ENCODE measurements at regions not wholly inside any gene's neighbourhood (a gene's known extent, or its start where the extent isn't known, plus 50 kb on each side); places are given as distances from the start of the nearest gene placed in this dataset.

DNA sequence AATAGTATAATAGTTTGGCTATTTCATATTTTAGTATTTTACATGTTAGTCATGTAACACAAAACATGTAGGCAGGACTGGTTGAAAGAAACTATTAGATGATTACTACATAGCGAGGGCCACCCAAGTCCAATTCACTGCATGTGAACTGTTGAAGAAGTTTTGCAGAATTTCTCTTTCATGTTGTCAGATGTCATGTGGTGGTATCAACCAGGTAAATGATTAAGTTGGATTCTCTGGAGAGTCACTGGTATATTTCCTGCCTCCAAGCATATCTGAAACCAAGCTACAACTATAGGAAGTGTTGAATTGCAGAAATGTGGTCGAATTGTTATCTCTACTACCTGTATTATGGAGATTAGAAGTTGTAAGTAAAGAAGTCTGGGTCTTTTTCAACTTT, 137.8 kb upstream of the DPYD start:
- H3K4me1 Mint-ChIP-seq, result peaks cover 0 to 2% (median 2%) of the 10 kb centered on the region in 3 donors
- peaks cover 2% of the 10 kb centered on the region for H3K36me3 Mint-ChIP-seq
- peaks cover 0 to 3% (median 0%) of the 10 kb centered on the region in 3 donors for H3K9me3 Mint-ChIP-seq
- no peak overlapping the region for H3K27ac Mint-ChIP-seq
- H3K4me3 Mint-ChIP-seq, result no peak overlapping the region
- peaks cover 21% of the 10 kb centered on the region for H3K27me3 Mint-ChIP-seq

DNA sequence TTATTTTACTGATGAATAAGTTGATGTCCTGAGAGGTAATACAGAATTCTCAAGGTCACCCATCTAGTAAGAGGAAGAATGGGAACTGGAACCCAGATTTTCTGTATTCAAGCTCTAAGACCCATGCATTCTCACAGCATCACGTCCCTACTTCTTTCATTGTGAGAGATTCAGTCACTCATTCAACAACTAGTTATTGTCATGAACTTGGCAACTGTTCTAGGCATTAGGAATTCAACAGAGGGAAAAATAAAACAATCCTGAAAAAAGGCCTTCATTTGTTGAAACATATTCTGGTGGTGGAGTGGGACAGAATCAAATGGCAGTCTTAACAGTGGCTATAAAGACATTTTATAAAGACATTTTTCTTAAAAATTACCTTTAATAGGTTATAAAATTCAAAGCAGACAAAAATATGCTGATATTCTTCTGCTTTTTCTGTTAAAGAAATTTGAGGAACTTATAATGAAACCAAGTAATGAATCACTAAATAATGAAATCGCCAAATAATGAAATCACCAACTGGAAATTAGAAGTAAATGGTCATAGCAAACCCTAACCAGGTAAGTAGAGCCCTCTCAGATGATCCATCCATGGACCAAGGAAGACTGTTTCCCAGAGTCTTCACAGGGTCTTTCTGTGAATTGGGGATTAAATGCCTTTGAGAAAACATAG, 136.5 kb upstream of the DPYD start:
- Mint-ChIP-seq H3K27ac (no peak overlapping the region), H3K4me3 (no peak overlapping the region), H3K4me1 (peaks cover 2 to 9% (median 3%) of the 10 kb centered on the region in 3 donors), H3K27me3 (peaks cover 32% of the 10 kb centered on the region), H3K36me3 (peaks cover 2% of the 10 kb centered on the region), H3K9me3 (no peaks in the 10 kb centered on the region)

DNA sequence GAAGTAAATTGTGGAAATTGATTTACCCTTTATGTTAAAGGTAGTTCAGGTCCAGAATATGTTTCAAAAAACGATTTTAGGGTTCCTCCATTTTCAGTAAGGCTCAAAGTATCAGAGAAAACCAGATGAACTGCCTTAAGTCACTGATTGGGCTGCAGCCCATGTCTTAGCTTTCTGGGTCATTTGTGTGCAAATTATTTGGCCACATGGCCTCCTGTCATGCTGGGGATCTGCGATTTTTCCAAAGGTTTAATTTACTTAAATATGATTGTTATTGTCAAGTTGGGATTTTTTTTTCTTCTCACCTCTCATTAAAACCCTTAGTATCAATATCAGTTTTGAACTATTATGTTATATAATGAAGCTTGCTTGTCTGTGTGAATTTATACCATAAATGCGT, 135.9 kb upstream of the DPYD start:
- Mint-ChIP-seq H3K27ac (no peak overlapping the region), H3K27me3 (peaks cover 35% of the 10 kb centered on the region), H3K4me3 (no peak overlapping the region)

DNA sequence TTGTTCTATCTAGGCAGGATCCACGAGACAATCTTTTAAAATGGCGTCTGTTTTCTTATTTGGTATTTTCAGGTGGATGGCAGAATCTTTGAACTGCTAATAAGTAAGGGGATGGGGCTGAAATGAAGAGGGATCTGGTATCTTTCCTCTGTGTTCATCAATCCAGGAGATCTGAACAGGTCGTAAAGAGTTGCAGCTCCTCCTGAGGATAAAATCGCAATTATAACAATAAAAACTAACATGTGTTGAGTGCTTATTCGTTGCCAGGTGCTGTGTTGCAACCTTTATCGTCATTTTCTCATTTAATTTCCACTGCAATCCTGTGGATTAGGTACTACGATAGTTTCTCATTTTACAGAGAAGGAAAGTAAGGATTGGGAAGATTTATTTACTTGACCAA, 134.6 kb upstream of the DPYD start:
- Mint-ChIP-seq H3K4me3 (no peak overlapping the region), H3K36me3 (peaks cover 2% of the 10 kb centered on the region), H3K4me1 (peaks cover 2 to 9% (median 3%) of the 10 kb centered on the region in 3 donors), H3K27me3 (peaks cover 35% of the 10 kb centered on the region), H3K27ac (peak overlapping the region in 1 of 3 donors; percentile 26), H3K9me3 (no peaks in the 10 kb centered on the region)

More for the DNA sequence above, 135.9 kb upstream of the DPYD start:
- Mint-ChIP-seq H3K4me1 (peaks cover 2 to 9% (median 3%) of the 10 kb centered on the region in 3 donors), H3K36me3 (peaks cover 2% of the 10 kb centered on the region), H3K9me3 (no peaks in the 10 kb centered on the region)

DNA sequence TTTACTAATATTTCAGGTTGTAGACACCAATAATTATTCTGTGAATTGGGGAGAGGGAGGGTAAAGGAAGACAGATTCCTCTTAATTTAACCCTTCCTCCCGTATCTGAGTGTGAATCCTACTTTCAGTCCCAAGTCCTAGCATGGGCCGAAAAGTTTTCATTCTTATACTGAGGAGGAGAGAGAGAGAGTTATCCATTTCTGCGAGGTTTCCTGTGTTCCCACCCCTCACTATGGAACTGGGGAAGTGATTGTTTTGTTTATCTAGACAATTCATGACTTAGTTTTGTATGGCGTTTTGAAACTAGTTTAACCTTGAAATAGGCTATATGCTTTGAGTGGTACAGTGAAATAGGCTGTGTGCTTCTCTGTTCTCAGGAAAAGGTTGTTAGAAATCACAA, 134.0 kb upstream of the DPYD start:
- peaks cover 2% of the 10 kb centered on the region for H3K36me3 Mint-ChIP-seq
- H3K4me3 Mint-ChIP-seq, result no peak overlapping the region
- H3K27me3 Mint-ChIP-seq, result peaks cover 34% of the 10 kb centered on the region
- no peaks in the 10 kb centered on the region for H3K9me3 Mint-ChIP-seq
- no peak overlapping the region for H3K27ac Mint-ChIP-seq
- peaks cover 2 to 9% (median 3%) of the 10 kb centered on the region in 3 donors for H3K4me1 Mint-ChIP-seq

DNA sequence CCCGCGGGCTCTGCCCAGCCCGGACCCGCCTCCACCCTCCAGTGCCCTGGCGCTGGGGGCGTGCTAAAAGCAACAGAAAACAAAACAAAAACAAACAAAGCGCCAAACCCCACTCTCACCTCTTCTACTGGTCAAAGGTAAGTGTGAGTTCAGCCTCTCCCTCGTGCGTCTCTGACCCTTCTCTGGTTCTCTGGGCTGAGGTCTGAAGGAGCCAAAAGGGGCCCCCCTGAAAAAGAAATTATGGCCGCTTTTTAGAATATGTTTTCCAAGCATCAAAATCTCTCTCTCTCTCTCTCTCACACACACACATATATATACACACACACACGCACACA, 133.5 kb upstream of the DPYD start:
- Mint-ChIP-seq H3K36me3 (peaks cover 2% of the 10 kb centered on the region), H3K27me3 (peaks cover 38% of the 10 kb centered on the region), H3K9me3 (peaks cover 0 to 1% (median 0%) of the 10 kb centered on the region in 3 donors), H3K4me3 (peak overlapping the region in 2 of 4 donors; percentile 2 to 9), H3K27ac (no peak overlapping the region), H3K4me1 (peaks cover 2 to 9% (median 3%) of the 10 kb centered on the region in 3 donors)

DNA sequence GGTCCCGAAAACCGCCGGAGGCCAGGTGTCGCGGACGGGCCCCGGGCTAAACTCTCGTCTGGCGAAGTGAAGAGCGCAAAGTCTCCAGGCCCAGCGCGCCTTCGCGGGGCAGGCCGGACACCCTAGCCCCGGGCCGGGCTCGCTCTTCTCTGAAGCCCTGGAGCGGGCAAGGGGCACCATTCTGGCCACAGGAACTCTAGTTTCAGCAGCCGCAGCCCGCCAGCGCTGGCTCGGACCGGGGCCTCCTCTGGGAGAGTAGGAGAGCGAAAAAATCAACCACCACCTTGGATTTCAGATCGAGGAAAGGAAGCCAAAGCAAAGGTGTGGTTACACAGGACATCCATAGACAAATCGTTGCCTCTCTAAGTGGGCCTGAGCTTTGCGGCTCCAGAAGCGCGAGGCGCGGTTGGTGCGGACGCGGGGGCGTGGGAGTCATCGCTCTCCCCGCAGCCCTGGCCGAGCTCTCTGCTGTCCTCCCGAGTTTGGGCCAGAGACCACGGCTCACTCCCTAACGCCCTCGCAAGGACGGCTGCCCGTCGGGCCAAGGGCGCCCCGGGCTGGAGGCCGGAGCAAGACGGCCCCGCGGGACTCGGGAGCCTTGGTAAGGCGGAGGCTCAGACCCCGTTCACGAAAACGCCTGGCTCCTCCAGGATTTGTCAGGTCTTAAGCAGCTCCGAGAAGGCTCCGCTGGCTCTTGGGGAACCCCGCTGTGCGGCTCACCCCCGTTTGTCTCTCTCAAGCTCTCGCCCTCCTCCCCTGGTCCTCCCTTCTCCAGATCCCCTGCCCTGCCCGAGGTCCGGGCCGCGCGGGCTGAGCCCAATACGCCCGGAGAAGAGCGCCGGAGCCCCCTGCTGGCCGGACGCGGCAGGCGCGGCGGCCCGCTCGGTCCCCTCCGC, 132.9 kb upstream of the DPYD start:
- Mint-ChIP-seq H3K4me3 (peak overlapping the region in 3 of 4 donors; percentile 16 to 82 (median 81)), H3K27me3 (peaks cover 44% of the 10 kb centered on the region), H3K36me3 (peaks cover 2% of the 10 kb centered on the region), H3K9me3 (peaks cover 0 to 2% (median 0%) of the 10 kb centered on the region in 3 donors), H3K4me1 (peaks cover 2 to 9% (median 3%) of the 10 kb centered on the region in 3 donors), H3K27ac (peak overlapping the region in 1 of 3 donors; percentile 71)

DNA sequence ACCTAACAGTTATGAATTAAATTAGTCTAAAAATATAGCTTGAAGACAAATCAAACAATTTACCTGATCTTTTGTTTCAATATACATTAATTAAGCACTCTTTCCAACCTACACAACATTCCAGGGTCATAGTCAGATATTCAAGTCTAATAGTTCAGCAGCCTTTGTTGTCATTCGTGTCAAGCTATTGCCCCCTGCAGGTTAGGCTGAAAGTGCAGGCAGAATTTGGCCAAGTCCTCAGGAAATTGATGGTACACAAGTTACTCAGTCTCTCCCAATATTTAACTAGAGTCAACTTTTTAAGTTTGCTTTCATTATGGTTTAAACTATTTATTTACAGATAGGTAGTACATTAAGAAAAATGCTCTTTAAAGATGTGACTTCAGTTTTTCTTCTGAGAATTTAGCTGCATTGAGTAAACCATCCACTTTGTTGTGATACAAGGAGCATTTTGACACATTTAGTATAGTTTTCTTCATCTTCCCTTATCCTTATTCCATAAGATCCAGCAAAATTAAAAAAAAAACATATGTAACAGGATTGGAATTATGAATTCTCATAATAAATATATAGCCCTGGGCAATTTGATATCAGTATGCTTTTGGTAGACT, 130.3 kb upstream of the DPYD start:
- Mint-ChIP-seq H3K4me3 (no peak overlapping the region), H3K27me3 (peaks cover 48% of the 10 kb centered on the region), H3K9me3 (peaks cover 0 to 2% (median 0%) of the 10 kb centered on the region in 3 donors), H3K36me3 (peaks cover 2% of the 10 kb centered on the region), H3K27ac (no peak overlapping the region), H3K4me1 (peaks cover 3 to 9% (median 3%) of the 10 kb centered on the region in 3 donors)

DNA sequence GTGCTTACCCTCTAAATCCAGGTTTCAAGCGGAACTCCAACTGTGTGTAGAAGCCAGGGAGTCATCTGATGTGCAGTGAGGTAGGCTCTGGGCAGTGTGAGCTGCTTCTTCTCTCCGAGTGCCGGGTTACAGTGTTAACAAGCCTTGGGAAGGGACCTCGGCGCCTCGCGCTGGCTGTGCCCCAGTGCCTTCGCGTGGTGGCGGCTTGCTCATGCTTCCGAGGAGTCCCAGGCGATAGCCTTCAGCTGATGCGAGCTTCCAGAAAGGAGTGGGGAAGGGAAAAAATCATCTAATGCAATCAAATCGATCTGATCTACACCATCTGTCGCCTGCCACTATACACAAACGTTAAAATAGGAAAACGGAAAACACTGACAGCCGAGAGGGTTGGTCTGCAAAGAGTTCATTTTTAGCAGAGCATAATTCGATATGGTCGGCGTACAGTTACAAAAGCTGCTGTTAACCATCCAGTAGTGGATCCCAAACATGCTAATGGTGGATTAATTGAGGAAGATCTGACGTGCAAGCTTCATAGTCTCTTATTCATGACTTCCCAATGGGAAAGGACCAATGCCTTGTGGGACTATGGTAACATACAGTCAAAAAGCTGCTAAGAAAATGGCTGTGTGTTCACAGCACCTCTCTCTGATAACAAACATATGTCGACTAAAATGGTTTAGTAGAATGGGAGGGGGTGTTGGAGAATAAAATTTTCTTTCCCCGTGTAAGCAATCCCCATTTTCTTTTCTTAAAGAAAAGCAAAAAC, 128.7 kb upstream of the DPYD start:
- Mint-ChIP-seq H3K27me3 (peaks cover 52% of the 10 kb centered on the region), H3K4me3 (no peak overlapping the region)

DNA sequence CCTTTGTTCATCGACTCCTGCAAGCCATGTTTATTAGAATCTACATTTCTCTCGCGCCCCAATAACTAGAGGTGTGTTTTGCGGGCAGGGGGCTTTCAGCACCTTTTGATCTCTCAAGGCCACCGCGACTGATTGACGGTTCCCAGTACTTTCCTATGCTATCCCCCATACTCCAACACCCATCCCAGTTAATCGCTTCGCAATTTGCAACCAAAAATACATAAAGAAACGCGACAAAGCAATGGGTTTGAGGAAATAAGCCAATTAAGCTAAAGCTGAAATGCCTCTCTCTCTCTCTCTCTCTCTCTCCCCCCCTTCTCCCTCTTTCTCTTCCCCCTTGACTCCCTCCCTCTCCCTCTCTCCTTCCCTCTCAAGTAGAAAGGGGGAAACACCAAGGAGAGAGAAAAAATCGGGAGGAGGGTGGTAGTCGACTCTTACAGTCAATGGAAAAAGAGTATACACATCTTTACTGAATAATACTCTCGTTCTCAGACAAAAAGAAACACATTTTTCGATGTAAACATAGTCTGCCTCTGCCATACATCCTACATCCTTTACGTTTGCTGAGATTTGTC, 128.0 kb upstream of the DPYD start:
- H3K27me3 Mint-ChIP-seq, result peaks cover 54% of the 10 kb centered on the region
- no peak overlapping the region for H3K4me3 Mint-ChIP-seq
- no peak overlapping the region for H3K27ac Mint-ChIP-seq
- H3K36me3 Mint-ChIP-seq, result no peaks in the 10 kb centered on the region
- H3K9me3 Mint-ChIP-seq, result peaks cover 0 to 2% (median 0%) of the 10 kb centered on the region in 3 donors
- peaks cover 4 to 9% (median 6%) of the 10 kb centered on the region in 3 donors for H3K4me1 Mint-ChIP-seq

More for the DNA sequence above, 128.7 kb upstream of the DPYD start:
- Mint-ChIP-seq H3K27ac (peak overlapping the region in 1 of 3 donors; percentile 73), H3K9me3 (peaks cover 0 to 2% (median 0%) of the 10 kb centered on the region in 3 donors), H3K36me3 (peaks cover 1% of the 10 kb centered on the region), H3K4me1 (peaks cover 6 to 9% (median 7%) of the 10 kb centered on the region in 3 donors)

DNA sequence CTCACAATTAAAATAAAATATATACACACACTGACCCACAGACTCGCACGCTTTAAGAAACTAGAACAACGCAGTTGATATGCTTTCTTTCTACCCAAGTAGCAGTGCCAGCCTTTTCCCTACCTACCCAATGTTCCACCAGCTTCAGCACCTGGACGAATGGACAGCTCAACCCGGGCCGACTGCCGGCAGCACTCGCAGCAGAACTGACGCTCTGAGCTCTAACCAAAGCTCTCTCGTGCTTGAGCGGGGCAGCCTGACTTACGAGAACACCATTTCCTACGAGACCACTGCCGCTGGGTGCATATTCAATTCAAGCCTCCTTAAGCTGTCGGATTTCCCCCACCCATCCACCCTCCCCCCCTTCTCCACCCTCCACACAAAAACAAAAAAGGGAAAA, 127.4 kb upstream of the DPYD start:
- no peak overlapping the region for H3K27ac Mint-ChIP-seq
- H3K27me3 Mint-ChIP-seq, result peaks cover 53% of the 10 kb centered on the region
- H3K4me3 Mint-ChIP-seq, result no peak overlapping the region

DNA sequence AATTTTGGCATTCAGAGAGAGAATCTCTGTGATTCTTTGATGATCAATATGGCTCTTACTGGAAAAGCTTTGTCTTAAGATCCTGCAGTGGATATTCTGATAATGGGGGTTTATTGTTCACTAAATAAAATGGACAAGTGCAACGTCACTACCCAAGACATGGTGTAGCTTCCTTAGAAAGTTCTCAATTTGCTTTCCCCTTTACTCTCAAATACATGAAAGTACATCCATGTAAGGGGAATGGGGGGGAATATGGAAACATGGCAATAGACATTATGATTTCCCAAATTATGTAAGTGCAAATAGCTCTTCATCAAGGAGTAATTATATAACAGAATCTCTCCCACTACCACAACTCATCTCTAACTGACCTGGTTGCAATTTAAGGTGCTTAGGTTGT, 126.3 kb upstream of the DPYD start:
- Mint-ChIP-seq H3K4me1 (peaks cover 0 to 4% (median 4%) of the 10 kb centered on the region in 3 donors), H3K36me3 (no peaks in the 10 kb centered on the region), H3K4me3 (no peak overlapping the region), H3K27me3 (peaks cover 46% of the 10 kb centered on the region), H3K27ac (no peak overlapping the region), H3K9me3 (peaks cover 0 to 4% (median 0%) of the 10 kb centered on the region in 3 donors)

More for the DNA sequence above, 127.4 kb upstream of the DPYD start:
- Mint-ChIP-seq H3K9me3 (peaks cover 0 to 4% (median 0%) of the 10 kb centered on the region in 3 donors), H3K4me1 (peaks cover 4 to 6% (median 6%) of the 10 kb centered on the region in 3 donors), H3K36me3 (no peaks in the 10 kb centered on the region)

DNA sequence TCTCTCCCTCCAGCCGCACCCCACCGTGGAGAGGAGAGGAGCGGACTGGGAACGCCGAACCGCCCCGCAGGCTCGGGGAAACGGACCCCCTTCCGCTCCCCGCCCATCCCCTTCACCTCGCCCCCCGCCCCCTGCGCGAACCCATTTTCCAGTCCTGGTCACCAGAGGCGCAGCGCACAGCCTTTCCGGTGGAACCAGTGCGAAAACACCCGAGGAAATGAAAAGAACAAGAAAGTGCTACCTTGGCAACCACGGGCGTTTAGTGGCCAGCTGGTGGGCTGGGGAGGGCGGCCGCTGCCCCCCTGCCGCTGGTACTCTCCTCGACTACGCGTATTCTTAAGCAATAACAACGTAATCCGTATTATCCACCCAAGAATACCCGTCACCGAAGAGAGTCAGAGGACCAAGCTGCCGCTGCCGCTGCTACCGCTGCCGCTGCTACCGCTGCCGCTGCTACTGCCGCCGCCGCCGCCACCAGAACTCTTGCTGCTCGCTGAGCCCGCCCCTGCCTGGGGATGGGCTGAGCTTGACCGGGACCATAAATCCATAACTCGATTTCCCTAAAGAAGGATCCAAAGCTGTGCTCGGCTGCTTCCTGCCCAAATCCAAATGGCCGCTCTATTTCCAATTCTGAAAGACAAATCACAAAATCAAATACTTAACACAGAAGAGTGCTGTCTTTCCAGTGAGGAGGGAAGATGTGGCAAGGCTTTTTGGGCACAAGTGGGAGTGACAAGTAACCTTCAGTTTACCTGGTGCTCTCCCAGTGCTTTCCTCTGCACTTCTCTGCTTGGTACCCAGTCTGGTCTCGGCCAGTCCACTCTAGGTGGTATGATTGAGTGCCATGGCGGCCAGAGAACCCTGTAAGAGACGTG, 125.2 kb upstream of the DPYD start:
- H3K27me3 Mint-ChIP-seq, result peaks cover 46% of the 10 kb centered on the region
- peak overlapping the region in 1 of 4 donors; percentile 91 for H3K4me3 Mint-ChIP-seq
- no peaks in the 10 kb centered on the region for H3K36me3 Mint-ChIP-seq
- peaks cover 0 to 4% (median 4%) of the 10 kb centered on the region in 3 donors for H3K4me1 Mint-ChIP-seq
- H3K27ac Mint-ChIP-seq, result no peak overlapping the region
- H3K9me3 Mint-ChIP-seq, result peaks cover 0 to 4% (median 0%) of the 10 kb centered on the region in 3 donors

All from IgD-negative memory B cell (primary cell).